Left renal pelvis (tissue), 4 donors: ENCODE measurements at regions not wholly inside any gene's neighbourhood (a gene's known extent, or its start where the extent isn't known, plus 50 kb on each side); places are given as distances from the start of the nearest gene placed in this dataset.

Experiments
- DNase-seq, 4 donors: peaks; one replicate each; pipeline ENCODE4 v3.0.0-alpha.2; 2013; ENCODE audit warnings: low read depth in 4 of 4, low spot score in 3 of 4

DNA sequence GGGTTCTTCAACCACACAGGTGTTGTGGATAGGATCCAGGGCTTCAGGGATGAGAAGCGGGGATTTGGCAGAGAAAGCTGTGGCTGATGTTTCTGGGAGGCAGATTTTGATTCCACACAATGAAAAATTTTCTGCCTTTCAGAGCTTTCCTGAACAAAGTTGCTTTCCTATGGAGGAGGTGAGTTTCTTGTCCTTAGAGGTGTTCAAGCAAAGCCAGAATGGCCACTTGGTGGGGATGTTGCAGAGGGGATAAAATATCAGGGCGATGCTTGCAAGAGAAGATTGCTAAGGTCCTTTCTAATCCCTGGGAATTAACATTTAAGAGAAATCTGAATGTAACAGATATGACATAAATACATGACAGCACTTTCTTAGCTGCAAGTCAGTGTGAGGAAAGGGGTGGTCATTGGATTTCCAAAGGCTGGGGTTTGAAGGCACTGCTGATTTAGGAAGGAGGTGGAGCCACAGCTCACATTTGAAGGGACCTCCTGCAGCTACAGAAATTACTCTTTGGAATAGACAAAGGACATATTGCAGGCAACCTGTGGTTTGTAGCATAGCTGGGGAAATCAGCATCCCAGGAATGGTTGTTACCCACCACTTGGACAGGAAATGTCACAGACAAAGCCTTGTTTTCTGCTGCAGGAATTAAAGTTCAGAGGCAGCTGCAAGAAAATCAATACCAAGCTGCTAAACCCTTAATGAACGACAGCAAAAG, 271.1 kb upstream of the CHD6 start:
- DNase-seq = no peak

DNA sequence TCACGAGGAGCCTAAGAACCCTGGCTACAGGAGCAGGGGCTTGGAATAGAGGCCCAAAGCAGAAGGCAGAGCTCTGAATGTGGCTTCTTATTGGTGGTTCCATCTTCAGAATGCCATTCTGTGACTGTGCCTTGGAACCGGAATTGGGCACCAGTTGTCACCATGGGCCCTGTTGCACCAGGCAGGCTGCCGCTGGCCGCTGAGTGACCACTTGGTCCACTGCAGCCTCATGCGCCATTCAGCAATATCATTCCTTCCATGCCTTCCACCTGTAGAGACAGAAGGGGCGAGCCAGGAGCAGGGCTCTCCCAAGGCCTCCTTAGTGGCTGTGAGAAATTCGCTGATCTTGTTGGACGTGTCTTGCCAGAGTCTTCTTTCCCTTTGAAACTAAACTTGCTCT, 270.3 kb upstream of the CHD6 start:
- DNase-seq = no peak

DNA sequence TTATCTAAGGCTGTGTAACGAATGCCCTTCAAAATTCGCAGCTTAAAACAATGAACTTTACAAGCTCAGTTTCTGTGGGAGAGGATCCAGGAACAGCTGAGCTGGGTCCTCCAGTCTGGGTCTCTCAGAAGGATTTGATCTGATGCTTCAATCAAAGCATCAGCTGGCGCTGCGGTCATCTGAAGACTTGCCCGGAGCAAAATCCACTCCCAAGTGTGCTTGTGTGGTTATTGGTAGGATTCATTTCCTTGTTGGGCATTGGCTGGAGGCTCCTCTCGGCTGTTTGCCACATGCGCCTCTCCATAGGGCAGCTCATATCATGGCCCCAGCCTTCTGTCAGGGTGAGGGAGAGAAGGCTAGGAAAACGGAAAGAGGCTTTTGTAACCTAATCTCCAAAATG, 269.3 kb upstream of the CHD6 start:
- DNase-seq = no peak

DNA sequence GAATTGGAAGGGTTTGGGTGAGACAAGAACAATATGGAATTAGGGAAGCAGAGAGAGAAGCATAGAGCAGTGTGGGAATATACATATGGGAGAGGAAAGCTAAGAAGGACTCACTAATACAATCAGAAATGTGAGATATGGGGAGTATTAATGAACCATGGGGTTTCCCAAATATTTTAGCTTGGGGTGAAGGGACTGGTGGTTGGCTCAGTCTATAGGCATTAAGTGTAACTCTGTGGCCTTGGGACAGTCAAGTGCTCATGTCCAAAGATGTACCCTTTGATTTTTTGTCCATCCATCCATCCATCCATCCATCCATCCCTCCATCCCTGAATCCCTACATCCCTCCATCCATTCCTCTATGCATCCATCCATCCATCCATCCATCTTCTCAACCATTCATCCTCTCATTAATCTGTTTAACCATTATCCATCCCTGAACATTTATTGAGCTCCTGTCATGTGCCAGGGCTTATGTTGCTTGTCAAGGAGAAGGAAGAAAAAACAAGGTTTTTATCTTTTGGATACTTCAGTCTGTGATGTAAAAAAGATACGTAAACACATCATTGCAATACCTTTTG, 263.4 kb upstream of the CHD6 start:
- DNase-seq = no peak

- DNase-seq = no peak
Measured at GRCh38 chr20:41879123-41879522, 260.9 kb upstream of the CHD6 start.

- DNase-seq = no peak
Measured at GRCh38 chr20:41877911-41878310, 259.7 kb upstream of the CHD6 start.

DNA sequence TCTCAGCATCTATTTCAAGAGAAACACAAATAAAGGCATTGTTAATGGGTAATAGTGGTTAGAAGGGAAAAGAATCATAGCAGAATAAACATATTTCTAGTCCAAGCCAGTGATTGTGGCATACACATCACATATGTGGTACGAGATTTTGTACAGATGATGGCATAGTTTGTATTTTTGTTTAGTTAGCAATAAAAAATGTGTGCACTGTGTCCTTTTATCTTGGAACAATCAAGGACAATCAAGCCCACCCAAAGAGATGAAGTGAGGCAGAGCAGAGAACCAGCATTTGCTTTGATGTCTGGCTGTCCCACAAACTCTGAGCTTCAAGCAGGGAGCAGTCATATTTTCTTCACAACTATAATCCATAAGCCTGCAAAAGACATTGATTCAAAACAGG, 256.5 kb upstream of the CHD6 start:
- DNase-seq = no peak

DNA sequence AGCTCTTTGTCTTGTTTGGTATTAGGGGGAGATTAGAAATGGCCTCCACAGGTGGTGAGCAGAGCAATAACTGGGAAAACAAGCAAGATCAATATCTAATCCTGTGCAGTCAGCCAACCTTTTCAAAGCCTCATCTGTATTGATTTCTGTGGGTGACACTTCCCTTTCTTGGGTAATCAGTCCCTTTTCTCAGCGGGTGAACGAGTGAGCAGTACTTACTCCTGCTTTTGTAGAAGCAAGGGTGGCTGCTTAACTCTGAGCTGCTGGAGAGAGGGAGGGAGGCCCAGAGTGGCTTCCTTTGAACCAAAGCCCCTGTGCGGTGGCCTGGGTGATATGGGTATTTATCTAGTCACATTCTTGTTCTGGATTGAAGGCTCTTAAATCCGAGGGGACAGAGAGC, 254.8 kb upstream of the CHD6 start:
- DNase-seq = no peak

GRCh38 chr20:41870869-41871462, 252.8 kb upstream of the CHD6 start:
- no peak for DNase-seq

GRCh38 chr20:41869261-41869660, 251.1 kb upstream of the CHD6 start:
- no peak for DNase-seq

- DNase-seq = no peak
Measured at GRCh38 chr20:41865938-41866337, 247.8 kb upstream of the CHD6 start.

GRCh38 chr20:41862476-41862875, 244.3 kb upstream of the CHD6 start:
- DNase-seq = no peak

- no peak for DNase-seq
Measured at GRCh38 chr20:41861772-41862422, 243.7 kb upstream of the CHD6 start.

- DNase-seq = no peak
Measured at GRCh38 chr20:41854765-41855164, 236.6 kb upstream of the CHD6 start.

GRCh38 chr20:41853806-41854205, 235.6 kb upstream of the CHD6 start:
- DNase-seq = no peak

- DNase-seq = no peak
Measured at GRCh38 chr20:41848180-41848579, 230.0 kb upstream of the CHD6 start.

DNA sequence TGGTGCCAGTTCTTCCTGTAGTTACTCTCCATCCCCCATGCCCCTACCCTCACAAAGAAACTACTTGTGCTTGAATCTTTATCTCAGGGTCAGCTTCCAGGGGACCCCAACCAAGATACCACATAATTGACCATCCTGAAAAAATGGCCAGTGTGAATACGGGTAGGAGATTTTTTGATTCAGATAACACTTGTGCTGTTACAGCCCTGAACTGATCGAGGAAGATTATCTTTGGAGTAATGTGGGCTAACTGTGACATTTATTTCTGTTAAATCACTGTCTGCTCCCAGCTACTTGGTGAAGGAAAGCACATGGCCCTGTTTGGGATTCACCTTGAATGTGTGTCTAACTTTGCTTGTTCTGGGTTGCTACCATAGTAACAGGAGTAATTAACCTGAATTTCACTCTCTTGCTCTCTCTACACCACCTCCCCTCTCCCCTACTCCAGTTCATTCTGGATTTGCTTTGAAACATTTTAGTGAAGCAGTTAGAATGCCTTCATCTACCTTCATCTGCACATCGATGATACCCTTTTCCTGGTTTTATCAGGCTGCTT, 219.6 kb upstream of the CHD6 start:
- DNase-seq = no peak

DNA sequence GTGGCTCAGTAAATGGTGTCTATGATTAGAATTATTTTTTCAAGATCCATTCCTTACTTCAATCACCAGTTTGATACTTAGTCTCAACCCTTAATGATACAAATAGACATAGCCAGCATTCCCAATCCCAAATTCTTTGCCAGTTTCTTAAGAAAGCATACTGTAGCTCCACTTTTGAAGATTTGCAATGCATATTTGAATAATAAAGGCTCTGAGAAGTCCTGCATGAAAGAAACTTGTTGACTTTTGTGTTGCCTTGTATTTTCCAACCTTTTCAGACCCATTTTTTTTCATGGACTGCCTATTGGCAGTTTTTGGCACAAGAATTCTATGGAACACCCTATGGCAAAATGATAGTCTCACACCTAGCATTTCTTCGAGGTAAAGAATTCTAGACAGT, 215.6 kb upstream of the CHD6 start:
- DNase-seq = no peak

DNA sequence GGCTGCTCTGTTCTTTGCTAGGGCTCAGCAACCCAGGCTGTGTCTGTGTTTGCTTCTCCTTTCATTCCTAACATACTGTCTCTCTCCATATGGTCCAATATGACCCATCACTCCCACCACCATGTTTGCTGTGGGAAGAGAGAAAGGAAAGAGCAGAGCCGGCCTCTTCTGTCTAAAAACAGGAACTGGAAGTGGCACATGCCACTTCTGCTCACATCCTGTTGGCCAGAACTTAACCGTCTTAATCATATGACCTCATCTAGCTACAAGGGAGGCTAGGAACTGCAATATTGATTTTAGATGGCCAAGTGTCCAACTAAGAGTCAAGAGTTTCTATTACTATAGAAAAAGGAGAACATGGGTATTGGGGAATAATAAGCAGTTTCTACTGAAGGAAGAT, 212.5 kb upstream of the CHD6 start:
- no peak for DNase-seq

- no peak for DNase-seq
Measured at GRCh38 chr20:41819436-41819835, 201.3 kb upstream of the CHD6 start.

DNA sequence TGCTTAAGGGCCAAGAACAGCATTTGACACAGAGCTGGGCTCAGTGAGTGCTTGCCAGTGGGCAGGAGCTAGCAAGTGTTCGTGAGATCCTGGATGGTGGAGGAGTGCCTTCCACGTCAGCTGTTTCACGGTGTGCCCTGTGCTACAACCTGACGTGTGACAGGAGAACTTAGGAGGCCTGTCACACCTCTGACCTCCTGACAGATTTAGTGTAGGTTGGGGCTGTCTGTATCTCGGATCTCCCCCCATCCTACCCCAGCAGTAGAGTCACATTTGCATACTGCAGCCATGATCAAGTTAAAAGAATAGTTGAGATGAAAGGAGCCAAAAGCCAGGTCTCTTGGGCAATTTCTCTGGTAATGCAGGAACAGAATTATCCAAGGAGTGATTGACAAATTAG, 200.8 kb upstream of the CHD6 start:
- no peak for DNase-seq

GRCh38 chr20:41818369-41818768, 200.2 kb upstream of the CHD6 start:
- no peak for DNase-seq
